Suprapubic skin (tissue), 4 donors: ENCODE measurements at regions not wholly inside any gene's neighbourhood (a gene's known extent, or its start where the extent isn't known, plus 50 kb on each side); places are given as distances from the start of the nearest gene placed in this dataset.

Experiments
- DNase-seq, 2 donors: peaks; one replicate each; pipeline ENCODE4 v3.0.0-alpha.2; 2019; ENCODE audit warnings: low spot score in 2 of 2
- H3K27ac ChIP-seq: fragments of 200-600 bp; sonication (generic); one replicate; pipeline ENCODE4 v1.5.1; 2019
- H3K27me3 ChIP-seq: fragments of 200-600 bp; sonication (generic); one replicate; pipeline ENCODE4 v1.5.1; 2019
- H3K36me3 ChIP-seq: fragments of 200-600 bp; sonication (generic); one replicate; pipeline ENCODE4 v1.5.1; 2019
- H3K4me1 ChIP-seq: fragments of 200-600 bp; sonication (generic); one replicate; pipeline ENCODE4 v1.5.1; 2019
- H3K4me3 ChIP-seq: fragments of 200-600 bp; sonication (generic); one replicate; pipeline ENCODE4 v1.5.1; 2019; ENCODE audit warnings: mild to moderate bottlenecking
- H3K9me3 ChIP-seq: fragments of 200-600 bp; sonication (generic); one replicate; pipeline ENCODE4 v1.5.1; 2019
- EP300 ChIP-seq: sonication (generic); formaldehyde crosslinking; IDR thresholded peaks from one replicate; pipeline ENCODE4 v1.6.1; 2017; ENCODE audit warnings: antibody characterized with exemption
- POLR2A ChIP-seq, 2 donors: fragments of 450-650 bp; IDR thresholded peaks; one replicate each; pipeline ENCODE4 v1.6.1; 2017; ENCODE audit warnings: antibody characterized with exemption in 2 of 2, mild to moderate bottlenecking in 2 of 2, moderate library complexity in 2 of 2
- POLR2AphosphoS5 ChIP-seq, 3 donors: sonication (generic); formaldehyde crosslinking; IDR thresholded peaks; one replicate each; pipeline ENCODE4 v1.6.1; 2017; ENCODE audit warnings: antibody characterized with exemption in 3 of 3
- WGBS: methylation state at CpG from one replicate; pipeline ENCODE4 v1.1.5; 2018; 5-methylcytosine and 5-hydroxymethylcytosine counted together
- TF ChIP-seq, protein P1 (sequence below), 2 donors: fragments of 200-600 bp in 1 of 2; fragments of 450-650 bp in 1 of 2; sonication (generic) in 1 of 2; IDR thresholded peaks; one replicate each; pipeline ENCODE4 v1.5.1; 2016 to 2019; ENCODE audit warnings: antibody characterized with exemption in 2 of 2, mild to moderate bottlenecking in 1 of 2, moderate library complexity in 1 of 2

- Histone ChIP-seq H3K9me3 (no peaks in the 10 kb centered on the region), H3K27me3 (no peaks in the 10 kb centered on the region), H3K4me3 (no peak overlapping the region), H3K4me1 (no peaks in the 10 kb centered on the region), H3K27ac (no peak overlapping the region), H3K36me3 (no peaks in the 10 kb centered on the region)
- no peak for DNase-seq
- WGBS, result 96% methylated on average over 3 of the region's 3 CpGs
- TF ChIP-seq POLR2A (IDR thresholded peaks at IDR 0.05) (no peak), POLR2AphosphoS5 (IDR thresholded peaks at IDR 0.05) (no peak), EP300 (no peak)
- TF ChIP-seq, protein P1, sequence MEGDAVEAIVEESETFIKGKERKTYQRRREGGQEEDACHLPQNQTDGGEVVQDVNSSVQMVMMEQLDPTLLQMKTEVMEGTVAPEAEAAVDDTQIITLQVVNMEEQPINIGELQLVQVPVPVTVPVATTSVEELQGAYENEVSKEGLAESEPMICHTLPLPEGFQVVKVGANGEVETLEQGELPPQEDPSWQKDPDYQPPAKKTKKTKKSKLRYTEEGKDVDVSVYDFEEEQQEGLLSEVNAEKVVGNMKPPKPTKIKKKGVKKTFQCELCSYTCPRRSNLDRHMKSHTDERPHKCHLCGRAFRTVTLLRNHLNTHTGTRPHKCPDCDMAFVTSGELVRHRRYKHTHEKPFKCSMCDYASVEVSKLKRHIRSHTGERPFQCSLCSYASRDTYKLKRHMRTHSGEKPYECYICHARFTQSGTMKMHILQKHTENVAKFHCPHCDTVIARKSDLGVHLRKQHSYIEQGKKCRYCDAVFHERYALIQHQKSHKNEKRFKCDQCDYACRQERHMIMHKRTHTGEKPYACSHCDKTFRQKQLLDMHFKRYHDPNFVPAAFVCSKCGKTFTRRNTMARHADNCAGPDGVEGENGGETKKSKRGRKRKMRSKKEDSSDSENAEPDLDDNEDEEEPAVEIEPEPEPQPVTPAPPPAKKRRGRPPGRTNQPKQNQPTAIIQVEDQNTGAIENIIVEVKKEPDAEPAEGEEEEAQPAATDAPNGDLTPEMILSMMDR (IDR thresholded peaks at IDR 0.05), result no peak
Measured at GRCh38 chr15:35880896-35881295, 334.9 kb upstream of the DPH6 start.

DNA sequence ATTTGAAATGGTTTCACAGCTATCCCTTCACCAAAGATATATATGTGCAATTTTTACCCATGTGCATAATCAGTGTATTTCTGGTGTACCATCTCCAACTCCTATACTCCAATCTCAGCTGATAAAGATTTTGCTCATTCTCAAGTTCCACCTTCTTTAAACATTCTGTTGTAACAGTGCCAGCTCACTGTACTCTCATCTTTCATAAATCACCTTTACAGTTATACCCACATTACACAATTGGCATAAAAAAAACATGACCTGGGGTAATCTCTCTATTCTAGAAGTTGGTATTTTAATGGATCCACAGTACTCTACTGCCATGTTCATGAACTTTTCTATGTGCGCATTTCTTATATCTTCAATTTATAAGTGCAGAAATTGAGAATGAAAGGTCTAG is 339.9 kb upstream of the DPH6 start:
- Histone ChIP-seq H3K27me3 (no peaks in the 10 kb centered on the region), H3K9me3 (no peaks in the 10 kb centered on the region), H3K4me1 (no peaks in the 10 kb centered on the region), H3K36me3 (no peaks in the 10 kb centered on the region), H3K27ac (no peak overlapping the region), H3K4me3 (no peak overlapping the region)
- 85% methylated on average over 1 of the region's 1 CpG for WGBS
- no peak for TF ChIP-seq EP300
- TF ChIP-seq, protein P1 (IDR thresholded peaks at IDR 0.05), result no peak
- TF ChIP-seq POLR2A (IDR thresholded peaks at IDR 0.05), result no peak
- no peak for TF ChIP-seq POLR2AphosphoS5 (IDR thresholded peaks at IDR 0.05)
- no peak for DNase-seq

DNA sequence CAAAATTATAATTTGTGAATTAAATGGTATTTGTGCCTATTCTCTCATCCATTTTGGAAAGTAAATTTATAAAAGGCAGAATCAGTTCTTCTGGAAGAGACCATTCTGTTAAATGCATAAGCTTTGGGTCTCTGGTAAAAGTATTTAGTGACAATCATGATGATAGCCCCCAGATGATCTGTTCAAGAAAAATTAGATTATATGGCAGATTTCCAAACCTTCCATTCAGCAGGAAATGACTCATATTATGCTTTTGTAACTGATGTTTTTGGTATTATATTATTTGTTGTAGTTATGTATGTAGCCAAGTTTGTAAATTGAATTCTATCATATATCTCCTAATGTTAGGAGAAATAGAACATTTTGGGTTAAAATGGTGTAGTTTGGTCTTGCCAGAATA is 340.8 kb upstream of the DPH6 start:
- no peak for DNase-seq
- no peaks in the 10 kb centered on the region for H3K4me1 ChIP-seq
- no peak for TF ChIP-seq EP300

GRCh38 chr15:35888815-35889214 is 342.9 kb upstream of the DPH6 start:
- DNase-seq, result no peak
- TF ChIP-seq POLR2A (IDR thresholded peaks at IDR 0.05) (no peak), EP300 (no peak)
- TF ChIP-seq, protein P1 (IDR thresholded peaks at IDR 0.05), result no peak
- Histone ChIP-seq H3K27me3 (no peaks in the 10 kb centered on the region), H3K4me1 (no peaks in the 10 kb centered on the region), H3K4me3 (no peak overlapping the region), H3K36me3 (no peaks in the 10 kb centered on the region), H3K27ac (no peak overlapping the region), H3K9me3 (no peaks in the 10 kb centered on the region)
- 62% methylated on average over 1 of the region's 1 CpG for WGBS

More for the DNA sequence above, 340.8 kb upstream of the DPH6 start:
- H3K27me3 ChIP-seq, result no peaks in the 10 kb centered on the region
- no peaks in the 10 kb centered on the region for H3K36me3 ChIP-seq
- H3K27ac ChIP-seq, result no peak overlapping the region
- H3K9me3 ChIP-seq, result no peaks in the 10 kb centered on the region
- H3K4me3 ChIP-seq, result no peak overlapping the region

DNA sequence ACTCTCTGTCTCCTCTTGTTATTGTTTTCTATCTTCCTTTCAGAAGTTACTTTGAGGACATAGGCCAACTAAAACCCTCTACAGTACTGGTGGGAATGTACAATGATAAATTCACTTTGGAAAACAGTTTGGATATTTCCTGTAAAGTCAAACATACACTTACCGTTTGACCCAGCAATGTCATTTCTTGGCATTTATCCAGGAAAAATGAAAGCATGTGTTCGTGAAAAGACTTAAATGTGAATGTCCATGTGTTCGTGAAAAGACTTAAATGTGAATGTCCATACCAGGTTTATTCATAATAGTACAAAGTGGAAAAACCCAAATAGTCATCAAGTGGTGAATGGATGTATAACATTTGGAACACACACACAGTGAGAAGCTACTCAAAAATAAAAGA is 361.5 kb upstream of the DPH6 start:
- H3K36me3 ChIP-seq, result no peaks in the 10 kb centered on the region
- 46% methylated on average over 3 of the region's 3 CpGs for WGBS
- no peaks in the 10 kb centered on the region for H3K9me3 ChIP-seq
- H3K27ac ChIP-seq, result no peak overlapping the region
- H3K4me3 ChIP-seq, result no peak overlapping the region
- DNase-seq, result no peak
- no peaks in the 10 kb centered on the region for H3K4me1 ChIP-seq
- TF ChIP-seq EP300 (no peak), POLR2A (IDR thresholded peaks at IDR 0.05) (no peak), POLR2AphosphoS5 (IDR thresholded peaks at IDR 0.05) (no peak)
- TF ChIP-seq, protein P1 (IDR thresholded peaks at IDR 0.05), result no peak
- no peaks in the 10 kb centered on the region for H3K27me3 ChIP-seq

GRCh38 chr15:35909414-35909813 is 363.4 kb upstream of the DPH6 start:
- Histone ChIP-seq H3K36me3 (no peaks in the 10 kb centered on the region), H3K27ac (no peak overlapping the region), H3K4me1 (no peaks in the 10 kb centered on the region), H3K27me3 (no peaks in the 10 kb centered on the region), H3K4me3 (no peak overlapping the region), H3K9me3 (peaks cover 7% of the 10 kb centered on the region)
- DNase-seq, result no peak
- no peak for TF ChIP-seq POLR2A (IDR thresholded peaks at IDR 0.05)
- TF ChIP-seq POLR2AphosphoS5 (IDR thresholded peaks at IDR 0.05), result no peak
- TF ChIP-seq, protein P1 (IDR thresholded peaks at IDR 0.05), result no peak
- TF ChIP-seq EP300, result no peak
- 92% methylated on average over 3 of the region's 3 CpGs for whole genome bisulfite sequencing
